ENCODE measurements at regions not wholly inside any gene's neighbourhood (a gene's known extent, or its start where the extent isn't known, plus 50 kb on each side); places are given as distances from the start of the nearest gene placed in this dataset.

GRCh38 chr4:165580351-165580905 lies 201.6 kb downstream of the CPE start:
- DNase-seq (ENCODE audit: low read depth): no peak
- H3K4me3 ChIP-seq (ENCODE audit: low read depth, low read length): no peak overlapping the region
- no peak for TF ChIP-seq CTCF (IDR thresholded peaks at IDR 0.05; ENCODE audit: control insufficient read depth, extremely low read depth, insufficient read depth)

- H3K4me3 ChIP-seq (ENCODE audit: low read depth, low read length): no peak overlapping the region
- no peak for DNase-seq (ENCODE audit: low read depth)
- no peak for TF ChIP-seq CTCF (IDR thresholded peaks at IDR 0.05; ENCODE audit: control insufficient read depth, extremely low read depth, insufficient read depth)
These were observed 204.5 kb downstream of the CPE start for GRCh38 chr4:165583341-165583740.

- no peak for DNase-seq (ENCODE audit: low read depth)
- no peak overlapping the region for H3K4me3 ChIP-seq (ENCODE audit: low read depth, low read length)
- TF ChIP-seq CTCF (IDR thresholded peaks at IDR 0.05; ENCODE audit: control insufficient read depth, extremely low read depth, insufficient read depth): no peak
These were observed 206.1 kb downstream of the CPE start for GRCh38 chr4:165584916-165585315.

- TF ChIP-seq CTCF (IDR thresholded peaks at IDR 0.05; ENCODE audit: control insufficient read depth, extremely low read depth, insufficient read depth): no peak
- no peak for DNase-seq (ENCODE audit: low read depth)
- no peak overlapping the region for H3K4me3 ChIP-seq (ENCODE audit: low read depth, low read length)
These were observed 209.9 kb downstream of the CPE start for GRCh38 chr4:165588534-165589315.

- no peak overlapping the region for H3K4me3 ChIP-seq (ENCODE audit: low read depth, low read length)
- TF ChIP-seq CTCF (IDR thresholded peaks at IDR 0.05; ENCODE audit: control insufficient read depth, extremely low read depth, insufficient read depth): no peak
- DNase-seq (ENCODE audit: low read depth): no peak
These were observed 213.6 kb downstream of the CPE start for GRCh38 chr4:165592386-165592785.

GRCh38 chr4:165597581-165598480 lies 219.0 kb downstream of the CPE start:
- no peak for DNase-seq (ENCODE audit: low read depth)
- no peak for TF ChIP-seq CTCF (IDR thresholded peaks at IDR 0.05; ENCODE audit: control insufficient read depth, extremely low read depth, insufficient read depth)
- H3K4me3 ChIP-seq (ENCODE audit: low read depth, low read length): no peak overlapping the region

All from LNCaP clone FGC (cell line).